OCI-LY1 (cell line): ENCODE measurements at regions not wholly inside any gene's neighbourhood (a gene's known extent, or its start where the extent isn't known, plus 50 kb on each side); places are given as distances from the start of the nearest gene placed in this dataset.

Experiments
- H2AFZ ChIP-seq: fragments of 200-600 bp; sonication (generic), shearing (Covaris generic); 2 replicates; pipeline ENCODE4 v1.6.0; 2014; ENCODE audit warnings: antibody characterized with exemption, mild to moderate bottlenecking, low read length
- H3F3A ChIP-seq: fragments of 200-600 bp; sonication (generic), shearing (Covaris generic); 2 replicates; pipeline ENCODE4 v1.6.0; 2014; ENCODE audit warnings: mild to moderate bottlenecking, antibody characterized with exemption, low read length, moderate library complexity; ENCODE audit not compliant: insufficient read depth
- H3K27ac ChIP-seq: fragments of 200-600 bp; sonication (generic); 2 replicates; pipeline ENCODE4 v1.5.1; 2014; ENCODE audit warnings: low read length, mixed run types, mild to moderate bottlenecking, low read depth; ENCODE audit not compliant: poor library complexity, severe bottlenecking
- H3K27me3 ChIP-seq: fragments of 200-600 bp; sonication (generic); 2 replicates; pipeline ENCODE4 v1.6.0; 2014; ENCODE audit warnings: antibody characterized with exemption, mild to moderate bottlenecking, low read length, moderate library complexity; ENCODE audit not compliant: insufficient read depth
- H3K36me3 ChIP-seq: fragments of 200-600 bp; sonication (generic); 2 replicates; pipeline ENCODE4 v1.6.1; 2014; ENCODE audit warnings: mild to moderate bottlenecking, antibody characterized with exemption, low read length, moderate library complexity, mixed read lengths; ENCODE audit not compliant: insufficient read depth
- H3K4me1 ChIP-seq: fragments of 200-600 bp; sonication (generic); 2 replicates; pipeline ENCODE4 v1.5.1; 2014; ENCODE audit warnings: mild to moderate bottlenecking, low read length, moderate library complexity; ENCODE audit not compliant: insufficient read depth, severe bottlenecking
- H3K4me2 ChIP-seq: fragments of 200-600 bp; sonication (generic), shearing (Covaris generic); 2 replicates; pipeline ENCODE4 v1.6.1; 2014; ENCODE audit warnings: low read length
- H3K4me3 ChIP-seq: fragments of 200-600 bp; sonication (generic); 2 replicates; pipeline ENCODE4 v1.5.1; 2014; ENCODE audit warnings: low read length, low read depth, mild to moderate bottlenecking, mixed read lengths; ENCODE audit not compliant: poor library complexity, severe bottlenecking
- H3K79me2 ChIP-seq: fragments of 200-600 bp; shearing (Covaris generic); 2 replicates; pipeline ENCODE4 v1.6.1; 2016; ENCODE audit warnings: mixed run types, low read length, mixed read lengths; ENCODE audit not compliant: insufficient read depth
- H3K9ac ChIP-seq: fragments of 200-600 bp; sonication (generic), shearing (Covaris generic); 2 replicates; pipeline ENCODE4 v1.6.1; 2014; ENCODE audit warnings: mild to moderate bottlenecking, low read length, mixed read lengths
- H3K9me2 ChIP-seq: fragments of 200-600 bp; sonication (generic), shearing (Covaris generic); 2 replicates; pipeline ENCODE4 v1.6.1; 2014; ENCODE audit warnings: low read depth, mild to moderate bottlenecking, low read length, mixed read lengths
- H3K9me3 ChIP-seq: fragments of 200-600 bp; shearing (Covaris generic); 2 replicates; pipeline ENCODE4 v1.6.1; 2014; ENCODE audit warnings: low read length, mixed read lengths
- H4K20me1 ChIP-seq: fragments of 200-600 bp; sonication (generic), shearing (Covaris generic); 2 replicates; pipeline ENCODE4 v1.6.0; 2016; ENCODE audit warnings: mild to moderate bottlenecking, low read length; ENCODE audit not compliant: insufficient read depth
- EZH2 ChIP-seq: fragments of 200-600 bp; sonication (generic), shearing (Covaris generic); IDR thresholded peaks from 2 replicates; pipeline ENCODE4 v1.8.0; 2017; ENCODE audit warnings: borderline replicate concordance, mixed run types, mild to moderate bottlenecking, antibody characterized with exemption, low read length, moderate library complexity, mixed read lengths
- TF ChIP-seq, protein P1 (sequence below): fragments of 200-600 bp; sonication (generic), shearing (Covaris generic); IDR thresholded peaks from 2 replicates; pipeline ENCODE4 v1.5.1; 2017; ENCODE audit warnings: mild to moderate bottlenecking, antibody characterized with exemption, low read length, moderate library complexity, mixed read lengths

- Histone ChIP-seq H3K27ac (no peak overlapping the region), H2AFZ (no peak overlapping the region), H3K9me2 (no peaks in the 10 kb centered on the region), H3K79me2 (no peaks in the 10 kb centered on the region), H3K9me3 (no peaks in the 10 kb centered on the region), H3K4me3 (no peak overlapping the region), H3K27me3 (no peaks in the 10 kb centered on the region), H3F3A (no peaks in the 10 kb centered on the region), H3K36me3 (no peaks in the 10 kb centered on the region), H3K4me1 (peaks cover 19% of the 10 kb centered on the region), H3K4me2 (no peak overlapping the region), H4K20me1 (no peaks in the 10 kb centered on the region), H3K9ac (no peak overlapping the region)
- TF ChIP-seq, protein P1, sequence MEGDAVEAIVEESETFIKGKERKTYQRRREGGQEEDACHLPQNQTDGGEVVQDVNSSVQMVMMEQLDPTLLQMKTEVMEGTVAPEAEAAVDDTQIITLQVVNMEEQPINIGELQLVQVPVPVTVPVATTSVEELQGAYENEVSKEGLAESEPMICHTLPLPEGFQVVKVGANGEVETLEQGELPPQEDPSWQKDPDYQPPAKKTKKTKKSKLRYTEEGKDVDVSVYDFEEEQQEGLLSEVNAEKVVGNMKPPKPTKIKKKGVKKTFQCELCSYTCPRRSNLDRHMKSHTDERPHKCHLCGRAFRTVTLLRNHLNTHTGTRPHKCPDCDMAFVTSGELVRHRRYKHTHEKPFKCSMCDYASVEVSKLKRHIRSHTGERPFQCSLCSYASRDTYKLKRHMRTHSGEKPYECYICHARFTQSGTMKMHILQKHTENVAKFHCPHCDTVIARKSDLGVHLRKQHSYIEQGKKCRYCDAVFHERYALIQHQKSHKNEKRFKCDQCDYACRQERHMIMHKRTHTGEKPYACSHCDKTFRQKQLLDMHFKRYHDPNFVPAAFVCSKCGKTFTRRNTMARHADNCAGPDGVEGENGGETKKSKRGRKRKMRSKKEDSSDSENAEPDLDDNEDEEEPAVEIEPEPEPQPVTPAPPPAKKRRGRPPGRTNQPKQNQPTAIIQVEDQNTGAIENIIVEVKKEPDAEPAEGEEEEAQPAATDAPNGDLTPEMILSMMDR, result no peak
- TF ChIP-seq EZH2, result no peak
Measured at GRCh38 chrX:40199704-40200103, 101.9 kb upstream of the BCOR start.

GRCh38 chrX:40197071-40197470 is 99.3 kb upstream of the BCOR start:
- H4K20me1 ChIP-seq, result no peaks in the 10 kb centered on the region
- H3K79me2 ChIP-seq, result no peaks in the 10 kb centered on the region
- H3K4me2 ChIP-seq, result no peak overlapping the region
- H3K27ac ChIP-seq, result no peak overlapping the region
- no peaks in the 10 kb centered on the region for H3K27me3 ChIP-seq
- H3K9me2 ChIP-seq, result no peaks in the 10 kb centered on the region
- H3F3A ChIP-seq, result no peaks in the 10 kb centered on the region
- no peak overlapping the region for H3K4me3 ChIP-seq
- H3K4me1 ChIP-seq, result peaks cover 10% of the 10 kb centered on the region
- no peak overlapping the region for H2AFZ ChIP-seq
- H3K9ac ChIP-seq, result no peak overlapping the region
- TF ChIP-seq EZH2, result no peak
- TF ChIP-seq, protein P1, result no peak
- H3K36me3 ChIP-seq, result no peaks in the 10 kb centered on the region
- H3K9me3 ChIP-seq, result no peaks in the 10 kb centered on the region

GRCh38 chrX:40195368-40195767 is 97.6 kb upstream of the BCOR start:
- Histone ChIP-seq H3K9me3 (no peaks in the 10 kb centered on the region), H3K4me3 (no peak overlapping the region)
- TF ChIP-seq, protein P1, result no peak
- no peak for TF ChIP-seq EZH2

More at GRCh38 chrX:40195368-40195767, 97.6 kb upstream of the BCOR start:
- no peak overlapping the region for H3K4me2 ChIP-seq
- no peaks in the 10 kb centered on the region for H3K9me2 ChIP-seq
- H2AFZ ChIP-seq, result no peak overlapping the region
- H3F3A ChIP-seq, result no peaks in the 10 kb centered on the region
- H3K79me2 ChIP-seq, result no peaks in the 10 kb centered on the region
- H3K4me1 ChIP-seq, result no peaks in the 10 kb centered on the region
- H3K27ac ChIP-seq, result no peak overlapping the region
- no peaks in the 10 kb centered on the region for H3K36me3 ChIP-seq
- no peak overlapping the region for H3K9ac ChIP-seq
- H4K20me1 ChIP-seq, result no peaks in the 10 kb centered on the region
- H3K27me3 ChIP-seq, result no peaks in the 10 kb centered on the region
